ENCODE measurements at regions not wholly inside any gene's neighbourhood (a gene's known extent, or its start where the extent isn't known, plus 50 kb on each side); places are given as distances from the start of the nearest gene placed in this dataset.

- TF ChIP-seq ISL1 (CRISPR knock-in tag; IDR thresholded peaks at IDR 0.05) (peak; percentile 72), ZC3H10 (CRISPR knock-in tag; IDR thresholded peaks at IDR 0.05) (no peak)
- peak; percentile 74 for ATAC-seq
These were observed 149.6 kb downstream of the ZNF608 start for GRCh38 chr5:124596595-124597421.

- TF ChIP-seq BACH2 (CRISPR knock-in tag; IDR thresholded peaks at IDR 0.05; ENCODE audit: borderline replicate concordance) (no peak), POU6F1 (CRISPR knock-in tag; IDR thresholded peaks at IDR 0.05; ENCODE audit: borderline replicate concordance, low read depth) (no peak), OSR1 (CRISPR knock-in tag; IDR thresholded peaks at IDR 0.05) (no peak), ZFP30 (CRISPR knock-in tag; IDR thresholded peaks at IDR 0.05) (no peak), TCF4 (CRISPR knock-in tag; IDR thresholded peaks at IDR 0.05; ENCODE audit: borderline replicate concordance) (no peak), PPARA (CRISPR knock-in tag; IDR thresholded peaks at IDR 0.05; ENCODE audit: borderline replicate concordance) (no peak), ZNF565 (CRISPR knock-in tag; conservative IDR thresholded peaks at IDR 0.05; ENCODE audit: low read depth) (no peak), PATZ1 (CRISPR knock-in tag; IDR thresholded peaks at IDR 0.05; ENCODE audit: borderline replicate concordance) (no peak), GLIS3 (CRISPR knock-in tag; IDR thresholded peaks at IDR 0.05) (no peak), CSDC2 (CRISPR knock-in tag; IDR thresholded peaks at IDR 0.05) (no peak), ZC3H10 (CRISPR knock-in tag; IDR thresholded peaks at IDR 0.05) (no peak), SNAI2 (CRISPR knock-in tag; IDR thresholded peaks at IDR 0.05) (no peak), CREB5 (CRISPR knock-in tag; IDR thresholded peaks at IDR 0.05; ENCODE audit: low read depth) (no peak), ARNTL (CRISPR knock-in tag; IDR thresholded peaks at IDR 0.05; ENCODE audit: borderline replicate concordance, low read depth) (no peak), ZFP3 (CRISPR knock-in tag; IDR thresholded peaks at IDR 0.05) (no peak), CSRNP3 (CRISPR knock-in tag; IDR thresholded peaks at IDR 0.05) (no peak), ZNF8 (CRISPR knock-in tag; IDR thresholded peaks at IDR 0.05) (no peak), RARB (CRISPR knock-in tag; IDR thresholded peaks at IDR 0.05) (no peak)
- ATAC-seq: no peak
These were observed 152.5 kb downstream of the ZNF608 start for GRCh38 chr5:124593952-124594351.

- no peak for TF ChIP-seq PATZ1 (CRISPR knock-in tag; IDR thresholded peaks at IDR 0.05; ENCODE audit: borderline replicate concordance)
- TF ChIP-seq ZC3H10 (CRISPR knock-in tag; IDR thresholded peaks at IDR 0.05): no peak
- no peak for TF ChIP-seq RARB (CRISPR knock-in tag; IDR thresholded peaks at IDR 0.05)
- TF ChIP-seq ESRRG (CRISPR knock-in tag; IDR thresholded peaks at IDR 0.05): no peak
- no peak for TF ChIP-seq TSHZ2 (CRISPR knock-in tag; IDR thresholded peaks at IDR 0.05)
- no peak for TF ChIP-seq ZNF8 (CRISPR knock-in tag; IDR thresholded peaks at IDR 0.05)
- TF ChIP-seq TOX (CRISPR knock-in tag; IDR thresholded peaks at IDR 0.05; ENCODE audit: borderline replicate concordance): no peak
- no peak for TF ChIP-seq OSR1 (CRISPR knock-in tag; IDR thresholded peaks at IDR 0.05)
- no peak for TF ChIP-seq ISL1 (CRISPR knock-in tag; IDR thresholded peaks at IDR 0.05)
- no peak for TF ChIP-seq SNAI2 (CRISPR knock-in tag; IDR thresholded peaks at IDR 0.05)
- no peak for TF ChIP-seq POU6F1 (CRISPR knock-in tag; IDR thresholded peaks at IDR 0.05; ENCODE audit: borderline replicate concordance, low read depth)
- TF ChIP-seq BACH2 (CRISPR knock-in tag; IDR thresholded peaks at IDR 0.05; ENCODE audit: borderline replicate concordance): no peak
- TF ChIP-seq ZNF70 (CRISPR knock-in tag; IDR thresholded peaks at IDR 0.05): no peak
These were observed 153.5 kb downstream of the ZNF608 start for GRCh38 chr5:124592891-124593290.

More at GRCh38 chr5:124592891-124593290, 153.5 kb downstream of the ZNF608 start:
- ATAC-seq: no peak
